A549 (cell line): ENCODE measurements at regions not wholly inside any gene's neighbourhood (a gene's known extent, or its start where the extent isn't known, plus 50 kb on each side); places are given as distances from the start of the nearest gene placed in this dataset.

Experiments
- ATAC-seq, 2 experiments: fragments of 200-7000 bp in 1 of 2; fragments of >200 bp in 1 of 2; cut with Nextera tagmentation in 1 of 2; cut with Tn5 transposase in 1 of 2; 3 replicates each; pipeline versions ENCODE4 v1.8.0 to v1.9.1; 2018 to 2020; ENCODE audit warnings: mild to moderate bottlenecking in 1 of 2, moderate library complexity in 1 of 2
- CTCF ChIA-PET: fragments of 300-600 bp; sonication (Branson Sonifier 250); formaldehyde crosslinking; extraction: SDS; loops from one replicate; lab custom pipeline; 2021; ENCODE audit warnings: antibody characterized with exemption, inconsistent platforms; lab: Yijun Ruan, JAX
- POLR2A ChIA-PET: fragments of 350-600 bp; formaldehyde crosslinking; extraction: SDS; loops from one replicate; lab custom pipeline; 2021; ENCODE audit warnings: antibody characterized with exemption, inconsistent platforms; lab: Yijun Ruan, JAX
- DNase-seq, 2 experiments: peaks; one replicate each; pipeline versions ENCODE4 v3.0.0 to v3.0.0-alpha.2; 2011 to 2016; ENCODE audit warnings: low read depth in 1 of 2, low spot score in 1 of 2
- FAIRE-seq: peaks from 2 replicates; lab custom pipeline; 2011; peaks lifted over from hg19 to GRCh38; lab: Jason Lieb, UNC
- H3K27ac ChIP-seq, 2 experiments: fragments of >200 bp; sonication (Bioruptor Twin); formaldehyde crosslinking; 3 replicates each; pipeline ENCODE4 v1.5.1; 2016 to 2017
- H3K4me1 ChIP-seq: fragments of >200 bp; sonication (Bioruptor Twin); formaldehyde crosslinking; 3 replicates; pipeline ENCODE4 v1.6.1; 2016
- H3K4me2 ChIP-seq: fragments of >200 bp; sonication (Bioruptor Twin); formaldehyde crosslinking; 3 replicates; pipeline ENCODE4 v1.6.1; 2016
- H3K4me3 ChIP-seq: fragments of >200 bp; sonication (Bioruptor Twin); formaldehyde crosslinking; 3 replicates; pipeline ENCODE4 v1.5.1; 2016
- H3K9me3 ChIP-seq: fragments of >200 bp; sonication (Bioruptor Twin); formaldehyde crosslinking; 3 replicates; pipeline ENCODE4 v1.6.1; 2016
- CHD4 ChIP-seq: fragments of 200-600 bp; sonication (generic); IDR thresholded peaks from 2 replicates; pipeline ENCODE4 v1.6.1; 2016; ENCODE audit warnings: antibody characterized with exemption, mild to moderate bottlenecking, borderline replicate concordance
- EHMT2 ChIP-seq: fragments of 200-600 bp; sonication (generic); IDR thresholded peaks from 2 replicates; pipeline ENCODE4 v1.6.1; 2016; ENCODE audit warnings: antibody characterized with exemption, low read depth, mild to moderate bottlenecking, moderate library complexity
- ELK1 ChIP-seq: fragments of 150-350 bp; IDR thresholded peaks from 2 replicates; pipeline ENCODE4 v1.6.1; 2014; ENCODE audit warnings: low read depth, mild to moderate bottlenecking, low read length
- ESRRA ChIP-seq: fragments of 150-350 bp; IDR thresholded peaks from 2 replicates; pipeline ENCODE4 v1.6.1; 2014; ENCODE audit warnings: mild to moderate bottlenecking, low read length, borderline replicate concordance
- FOXS1 ChIP-seq: fragments of 250-450 bp; sonication (Bioruptor Pico); IDR thresholded peaks from 2 replicates; pipeline ENCODE4 v1.5.0; 2020; ENCODE audit warnings: mild to moderate bottlenecking, moderate library complexity
- HDAC2 ChIP-seq: fragments of 200-600 bp; sonication (generic); IDR thresholded peaks from 2 replicates; pipeline ENCODE4 v1.6.1; 2016
- HES2 ChIP-seq: fragments of >200 bp; sonication (Bioruptor Twin); formaldehyde crosslinking; IDR thresholded peaks from 2 replicates; pipeline ENCODE4 v1.6.1; 2016
- HOXA7 ChIP-seq: fragments of 250-450 bp; sonication (Bioruptor Pico); IDR thresholded peaks from 2 replicates; pipeline ENCODE4 v1.5.0; 2020; ENCODE audit warnings: mild to moderate bottlenecking, moderate library complexity
- HOXB13 ChIP-seq: fragments of 250-450 bp; sonication (Bioruptor Pico); IDR thresholded peaks from 2 replicates; pipeline ENCODE4 v1.5.0; 2020; ENCODE audit warnings: low read depth, mild to moderate bottlenecking, moderate library complexity
- HOXB5 ChIP-seq: fragments of 250-450 bp; sonication (Bioruptor Pico); IDR thresholded peaks from 2 replicates; pipeline ENCODE4 v1.5.0; 2020; ENCODE audit warnings: mild to moderate bottlenecking, moderate library complexity
- JUN ChIP-seq, 2 experiments: fragments of >200 bp; sonication (Bioruptor Twin); formaldehyde crosslinking; IDR thresholded peaks; 2 replicates in 1 of 2; 3 replicates in 1 of 2; pipeline ENCODE4 v1.6.1; 2016 to 2017
- JUNB ChIP-seq: fragments of >200 bp; sonication (Bioruptor Twin); formaldehyde crosslinking; IDR thresholded peaks from 2 replicates; pipeline ENCODE4 v1.6.1; 2016
- MAX ChIP-seq: IDR thresholded peaks from 2 replicates; pipeline ENCODE4 v1.6.1; 2012
- POLR2A ChIP-seq: IDR thresholded peaks from 2 replicates; pipeline ENCODE4 v1.6.1; 2012; ENCODE audit warnings: mild to moderate bottlenecking, low read length
- REST ChIP-seq: fragments of 200-600 bp; sonication (generic); IDR thresholded peaks from 2 replicates; pipeline ENCODE4 v1.6.1; 2016; ENCODE audit warnings: antibody characterized with exemption, mild to moderate bottlenecking, moderate library complexity
- RNF2 ChIP-seq: fragments of 200-600 bp; sonication (generic); IDR thresholded peaks from 2 replicates; pipeline ENCODE4 v1.6.1; 2016; ENCODE audit warnings: low read depth, mild to moderate bottlenecking, antibody characterized with exemption, moderate library complexity, borderline replicate concordance
- SMC3 ChIP-seq: fragments of >200 bp; sonication (Bioruptor Twin); formaldehyde crosslinking; IDR thresholded peaks from 3 replicates; pipeline ENCODE4 v1.6.1; 2018; ENCODE audit warnings: inconsistent platforms
- SREBF2 ChIP-seq: fragments of 450-650 bp; IDR thresholded peaks from 2 replicates; pipeline ENCODE4 v1.6.1; 2014; ENCODE audit warnings: mild to moderate bottlenecking, moderate library complexity
- TP53 ChIP-seq: fragments of 250-450 bp; sonication (Bioruptor Pico); IDR thresholded peaks from 2 replicates; pipeline ENCODE4 v1.5.0; 2021; ENCODE audit warnings: mild to moderate bottlenecking, moderate library complexity
- USF2 ChIP-seq: fragments of 450-650 bp; IDR thresholded peaks from 2 replicates; pipeline ENCODE4 v1.6.1; 2014; ENCODE audit warnings: antibody characterized with exemption
- ZC3H11A ChIP-seq: fragments of 450-650 bp; IDR thresholded peaks from 2 replicates; pipeline ENCODE4 v1.6.1; 2014; ENCODE audit warnings: antibody characterized with exemption, mild to moderate bottlenecking
- ZNF302 ChIP-seq: fragments of 250-450 bp; sonication (Bioruptor Pico); IDR thresholded peaks from 2 replicates; pipeline ENCODE4 v1.9.0; 2021; ENCODE audit warnings: inconsistent platforms, mild to moderate bottlenecking, moderate library complexity
- WGBS: methylation state at CpG from one replicate; pipeline ENCODE4 v1.1.6; 2017; ENCODE audit errors: missing lambda C conversion rate; 5-methylcytosine and 5-hydroxymethylcytosine counted together
- TF ChIP-seq, protein P1 (sequence below): fragments of 250-450 bp; sonication (Bioruptor Pico); IDR thresholded peaks from 2 replicates; pipeline ENCODE4 v1.5.0; 2020; ENCODE audit warnings: low read depth, mild to moderate bottlenecking, moderate library complexity
- TF ChIP-seq, protein P2 (sequence below): fragments of 250-450 bp; sonication (Bioruptor Pico); IDR thresholded peaks from 2 replicates; pipeline ENCODE4 v1.5.0; 2021; ENCODE audit warnings: mild to moderate bottlenecking, moderate library complexity, borderline replicate concordance
- TF ChIP-seq, protein P3 (sequence below): fragments of >200 bp; sonication (Bioruptor Twin); formaldehyde crosslinking; IDR thresholded peaks from 3 replicates; pipeline ENCODE4 v1.5.1; 2016

GRCh38 chr4:180641495-180641894 lies 1601.7 kb upstream of the TENM3 start (continued):
- TF ChIP-seq, protein P1, sequence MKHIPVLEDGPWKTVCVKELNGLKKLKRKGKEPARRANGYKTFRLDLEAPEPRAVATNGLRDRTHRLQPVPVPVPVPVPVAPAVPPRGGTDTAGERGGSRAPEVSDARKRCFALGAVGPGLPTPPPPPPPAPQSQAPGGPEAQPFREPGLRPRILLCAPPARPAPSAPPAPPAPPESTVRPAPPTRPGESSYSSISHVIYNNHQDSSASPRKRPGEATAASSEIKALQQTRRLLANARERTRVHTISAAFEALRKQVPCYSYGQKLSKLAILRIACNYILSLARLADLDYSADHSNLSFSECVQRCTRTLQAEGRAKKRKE (CRISPR knock-in tag): no peak
- TF ChIP-seq TP53 (CRISPR knock-in tag): no peak
- TF ChIP-seq FOXS1: no peak

DNA sequence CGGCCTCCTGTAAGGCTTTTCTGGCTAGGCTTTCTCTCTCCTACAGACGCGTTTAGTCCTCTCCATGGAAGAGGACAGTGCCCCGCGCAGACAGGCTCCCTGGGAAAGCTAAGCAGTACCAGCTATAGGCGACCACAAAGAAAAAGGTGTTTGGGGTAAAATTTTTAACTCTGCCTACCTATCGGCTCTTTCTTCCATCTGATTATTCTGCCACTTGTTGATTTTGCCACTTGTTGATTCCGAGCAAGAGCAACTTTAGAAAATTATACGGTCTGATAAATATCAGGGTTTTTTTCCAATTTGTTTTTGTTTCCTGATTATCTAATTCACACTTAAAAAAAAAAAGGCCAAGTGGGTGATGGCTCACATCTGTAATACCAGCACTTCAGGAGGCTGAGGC lies 1600.5 kb upstream of the TENM3 start:
- CTCF ChIA-PET: no interaction called here
- DNase-seq: no peak
- no peaks in the 10 kb centered on the region for H3K9me3 ChIP-seq
- no peak for TF ChIP-seq HOXB5 (CRISPR knock-in tag)
- no peak for TF ChIP-seq HDAC2
- no peak for TF ChIP-seq USF2
- TF ChIP-seq EHMT2: no peak
- no peak for TF ChIP-seq SREBF2
- TF ChIP-seq CHD4: no peak
- no peak for TF ChIP-seq ZNF302 (CRISPR knock-in tag)
- TF ChIP-seq, all 56 proteins: peak for 0
- FAIRE-seq (no peak), ATAC-seq (no peak)
- Histone ChIP-seq H3K27ac (no peak overlapping the region), H3K4me3 (no peak overlapping the region), H3K4me1 (no peaks in the 10 kb centered on the region), H3K4me2 (no peak overlapping the region)
- POLR2A ChIA-PET: no interaction called here
- WGBS: 55% methylated on average over 9 of the region's 9 CpGs

GRCh38 chr4:180650273-180650672 lies 1592.9 kb upstream of the TENM3 start:
- no peak for ATAC-seq
- CTCF ChIA-PET: no interaction called here
- no peak overlapping the region for H3K4me3 ChIP-seq
- no peak overlapping the region for H3K4me2 ChIP-seq
- H3K4me1 ChIP-seq: no peaks in the 10 kb centered on the region
- H3K9me3 ChIP-seq: no peaks in the 10 kb centered on the region
- WGBS: under 1% methylated on average over 4 of the region's 4 CpGs
- TF ChIP-seq REST: no peak
- no peak for TF ChIP-seq JUN (IDR thresholded peaks at IDR 0.05)
- TF ChIP-seq POLR2A: no peak
- TF ChIP-seq JUNB: no peak
- no peak for TF ChIP-seq HES2
- TF ChIP-seq USF2: no peak
- TF ChIP-seq, protein P2, sequence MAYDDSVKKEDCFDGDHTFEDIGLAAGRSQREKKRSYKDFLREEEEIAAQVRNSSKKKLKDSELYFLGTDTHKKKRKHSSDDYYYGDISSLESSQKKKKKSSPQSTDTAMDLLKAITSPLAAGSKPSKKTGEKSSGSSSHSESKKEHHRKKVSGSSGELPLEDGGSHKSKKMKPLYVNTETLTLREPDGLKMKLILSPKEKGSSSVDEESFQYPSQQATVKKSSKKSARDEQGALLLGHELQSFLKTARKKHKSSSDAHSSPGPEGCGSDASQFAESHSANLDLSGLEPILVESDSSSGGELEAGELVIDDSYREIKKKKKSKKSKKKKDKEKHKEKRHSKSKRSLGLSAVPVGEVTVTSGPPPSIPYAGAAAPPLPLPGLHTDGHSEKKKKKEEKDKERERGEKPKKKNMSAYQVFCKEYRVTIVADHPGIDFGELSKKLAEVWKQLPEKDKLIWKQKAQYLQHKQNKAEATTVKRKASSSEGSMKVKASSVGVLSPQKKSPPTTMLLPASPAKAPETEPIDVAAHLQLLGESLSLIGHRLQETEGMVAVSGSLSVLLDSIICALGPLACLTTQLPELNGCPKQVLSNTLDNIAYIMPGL (CRISPR knock-in tag): no peak
- TF ChIP-seq ZC3H11A: no peak
- TF ChIP-seq HOXA7 (CRISPR knock-in tag): no peak
- TF ChIP-seq EHMT2: no peak
- TF ChIP-seq, protein P3, sequence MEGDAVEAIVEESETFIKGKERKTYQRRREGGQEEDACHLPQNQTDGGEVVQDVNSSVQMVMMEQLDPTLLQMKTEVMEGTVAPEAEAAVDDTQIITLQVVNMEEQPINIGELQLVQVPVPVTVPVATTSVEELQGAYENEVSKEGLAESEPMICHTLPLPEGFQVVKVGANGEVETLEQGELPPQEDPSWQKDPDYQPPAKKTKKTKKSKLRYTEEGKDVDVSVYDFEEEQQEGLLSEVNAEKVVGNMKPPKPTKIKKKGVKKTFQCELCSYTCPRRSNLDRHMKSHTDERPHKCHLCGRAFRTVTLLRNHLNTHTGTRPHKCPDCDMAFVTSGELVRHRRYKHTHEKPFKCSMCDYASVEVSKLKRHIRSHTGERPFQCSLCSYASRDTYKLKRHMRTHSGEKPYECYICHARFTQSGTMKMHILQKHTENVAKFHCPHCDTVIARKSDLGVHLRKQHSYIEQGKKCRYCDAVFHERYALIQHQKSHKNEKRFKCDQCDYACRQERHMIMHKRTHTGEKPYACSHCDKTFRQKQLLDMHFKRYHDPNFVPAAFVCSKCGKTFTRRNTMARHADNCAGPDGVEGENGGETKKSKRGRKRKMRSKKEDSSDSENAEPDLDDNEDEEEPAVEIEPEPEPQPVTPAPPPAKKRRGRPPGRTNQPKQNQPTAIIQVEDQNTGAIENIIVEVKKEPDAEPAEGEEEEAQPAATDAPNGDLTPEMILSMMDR: no peak
- no peak for TF ChIP-seq ELK1
- TF ChIP-seq HOXB13 (CRISPR knock-in tag): no peak
- TF ChIP-seq ESRRA: no peak
- no peak for TF ChIP-seq RNF2
- TF ChIP-seq SMC3: no peak
- no peak for TF ChIP-seq MAX
- H3K27ac ChIP-seq: no peak overlapping the region
- POLR2A ChIA-PET: no interaction called here
- FAIRE-seq: no peak
- DNase-seq: no peak
